ENCODE measurements at regions not wholly inside any gene's neighbourhood (a gene's known extent, or its start where the extent isn't known, plus 50 kb on each side); places are given as distances from the start of the nearest gene placed in this dataset.

DNA sequence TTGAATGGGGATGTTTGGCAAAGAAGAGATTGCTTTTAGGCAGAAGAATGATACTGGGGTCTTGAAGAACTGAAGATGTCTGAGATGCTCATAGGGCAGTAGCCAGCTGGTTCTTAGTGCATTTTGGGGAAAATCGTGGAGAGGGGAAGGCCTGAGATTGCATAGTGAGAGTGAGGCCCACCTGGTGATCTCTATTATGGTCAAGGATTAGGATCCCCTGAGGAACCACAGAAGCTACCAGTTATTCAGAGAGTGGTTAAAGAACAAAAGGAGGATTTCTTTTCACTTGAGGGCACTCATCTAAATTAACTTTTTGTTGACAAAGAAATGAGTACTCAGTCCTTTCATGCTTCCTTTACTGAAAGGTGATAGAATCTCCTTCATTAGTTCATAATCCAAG, 271.3 kb upstream of the HAND2 start (continued):
- TF ChIP-seq, protein P1, sequence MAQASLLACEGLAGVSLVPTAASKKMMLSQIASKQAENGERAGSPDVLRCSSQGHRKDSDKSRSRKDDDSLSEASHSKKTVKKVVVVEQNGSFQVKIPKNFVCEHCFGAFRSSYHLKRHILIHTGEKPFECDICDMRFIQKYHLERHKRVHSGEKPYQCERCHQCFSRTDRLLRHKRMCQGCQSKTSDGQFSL (CRISPR knock-in tag; IDR thresholded peaks at IDR 0.05) = no peak
- TF ChIP-seq, protein P1 (tag; IDR thresholded peaks at IDR 0.05) = no peak
- TF ChIP-seq KDM1A (IDR thresholded peaks at IDR 0.05) (no peak), SPI1 (IDR thresholded peaks at IDR 0.05; ENCODE audit: borderline replicate concordance, low read depth, low read length) (no peak), NEUROD1 (IDR thresholded peaks at IDR 0.05; ENCODE audit: borderline replicate concordance, low read depth, low read length, partially characterized antibody) (no peak), XRCC4 (IDR thresholded peaks at IDR 0.05; ENCODE audit: extremely low read depth, insufficient read depth, insufficient read length) (no peak), ZNF431 (CRISPR knock-in tag; IDR thresholded peaks at IDR 0.05) (no peak), ATF1 (CRISPR knock-in tag; IDR thresholded peaks at IDR 0.05) (no peak), ATF1 (tag; IDR thresholded peaks at IDR 0.05) (no peak), ESRRA (IDR thresholded peaks at IDR 0.05; ENCODE audit: borderline replicate concordance, low read depth) (no peak), ZNF57 (CRISPR knock-in tag; IDR thresholded peaks at IDR 0.05) (no peak), HCFC1 (IDR thresholded peaks at IDR 0.05; ENCODE audit: low read depth, low read length) (no peak), GATAD2B (IDR thresholded peaks at IDR 0.05; ENCODE audit: borderline replicate concordance) (no peak), ZNF384 (IDR thresholded peaks at IDR 0.05; ENCODE audit: low read depth, low read length) (no peak)
- TF ChIP-seq, protein P2, sequence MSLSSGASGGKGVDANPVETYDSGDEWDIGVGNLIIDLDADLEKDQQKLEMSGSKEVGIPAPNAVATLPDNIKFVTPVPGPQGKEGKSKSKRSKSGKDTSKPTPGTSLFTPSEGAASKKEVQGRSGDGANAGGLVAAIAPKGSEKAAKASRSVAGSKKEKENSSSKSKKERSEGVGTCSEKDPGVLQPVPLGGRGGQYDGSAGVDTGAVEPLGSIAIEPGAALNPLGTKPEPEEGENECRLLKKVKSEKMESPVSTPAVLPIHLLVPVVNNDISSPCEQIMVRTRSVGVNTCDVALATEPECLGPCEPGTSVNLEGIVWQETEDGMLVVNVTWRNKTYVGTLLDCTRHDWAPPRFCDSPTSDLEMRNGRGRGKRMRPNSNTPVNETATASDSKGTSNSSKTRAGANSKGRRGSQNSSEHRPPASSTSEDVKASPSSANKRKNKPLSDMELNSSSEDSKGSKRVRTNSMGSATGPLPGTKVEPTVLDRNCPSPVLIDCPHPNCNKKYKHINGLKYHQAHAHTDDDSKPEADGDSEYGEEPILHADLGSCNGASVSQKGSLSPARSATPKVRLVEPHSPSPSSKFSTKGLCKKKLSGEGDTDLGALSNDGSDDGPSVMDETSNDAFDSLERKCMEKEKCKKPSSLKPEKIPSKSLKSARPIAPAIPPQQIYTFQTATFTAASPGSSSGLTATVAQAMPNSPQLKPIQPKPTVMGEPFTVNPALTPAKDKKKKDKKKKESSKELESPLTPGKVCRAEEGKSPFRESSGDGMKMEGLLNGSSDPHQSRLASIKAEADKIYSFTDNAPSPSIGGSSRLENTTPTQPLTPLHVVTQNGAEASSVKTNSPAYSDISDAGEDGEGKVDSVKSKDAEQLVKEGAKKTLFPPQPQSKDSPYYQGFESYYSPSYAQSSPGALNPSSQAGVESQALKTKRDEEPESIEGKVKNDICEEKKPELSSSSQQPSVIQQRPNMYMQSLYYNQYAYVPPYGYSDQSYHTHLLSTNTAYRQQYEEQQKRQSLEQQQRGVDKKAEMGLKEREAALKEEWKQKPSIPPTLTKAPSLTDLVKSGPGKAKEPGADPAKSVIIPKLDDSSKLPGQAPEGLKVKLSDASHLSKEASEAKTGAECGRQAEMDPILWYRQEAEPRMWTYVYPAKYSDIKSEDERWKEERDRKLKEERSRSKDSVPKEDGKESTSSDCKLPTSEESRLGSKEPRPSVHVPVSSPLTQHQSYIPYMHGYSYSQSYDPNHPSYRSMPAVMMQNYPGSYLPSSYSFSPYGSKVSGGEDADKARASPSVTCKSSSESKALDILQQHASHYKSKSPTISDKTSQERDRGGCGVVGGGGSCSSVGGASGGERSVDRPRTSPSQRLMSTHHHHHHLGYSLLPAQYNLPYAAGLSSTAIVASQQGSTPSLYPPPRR (CRISPR knock-in tag; IDR thresholded peaks at IDR 0.05; ENCODE audit: borderline replicate concordance) = no peak

Data from K562 (cell line).